DND-41 (cell line): ENCODE measurements at regions not wholly inside any gene's neighbourhood (a gene's known extent, or its start where the extent isn't known, plus 50 kb on each side); places are given as distances from the start of the nearest gene placed in this dataset.

Source experiments
- EZH2 ChIP-seq: IDR thresholded peaks from 3 replicates; pipeline ENCODE4 v1.6.1; 2012; ENCODE audit warnings: borderline replicate concordance, low read depth, mild to moderate bottlenecking, moderate library complexity, low read length, inconsistent platforms; ENCODE audit not compliant: severe bottlenecking
- TF ChIP-seq, protein P1 (sequence below): IDR thresholded peaks from 2 replicates; pipeline ENCODE4 v1.5.1; 2012; ENCODE audit warnings: borderline replicate concordance, low read length, moderate library complexity, mild to moderate bottlenecking; ENCODE audit not compliant: poor library complexity, severe bottlenecking; ENCODE audit errors: extremely low read depth

DNA sequence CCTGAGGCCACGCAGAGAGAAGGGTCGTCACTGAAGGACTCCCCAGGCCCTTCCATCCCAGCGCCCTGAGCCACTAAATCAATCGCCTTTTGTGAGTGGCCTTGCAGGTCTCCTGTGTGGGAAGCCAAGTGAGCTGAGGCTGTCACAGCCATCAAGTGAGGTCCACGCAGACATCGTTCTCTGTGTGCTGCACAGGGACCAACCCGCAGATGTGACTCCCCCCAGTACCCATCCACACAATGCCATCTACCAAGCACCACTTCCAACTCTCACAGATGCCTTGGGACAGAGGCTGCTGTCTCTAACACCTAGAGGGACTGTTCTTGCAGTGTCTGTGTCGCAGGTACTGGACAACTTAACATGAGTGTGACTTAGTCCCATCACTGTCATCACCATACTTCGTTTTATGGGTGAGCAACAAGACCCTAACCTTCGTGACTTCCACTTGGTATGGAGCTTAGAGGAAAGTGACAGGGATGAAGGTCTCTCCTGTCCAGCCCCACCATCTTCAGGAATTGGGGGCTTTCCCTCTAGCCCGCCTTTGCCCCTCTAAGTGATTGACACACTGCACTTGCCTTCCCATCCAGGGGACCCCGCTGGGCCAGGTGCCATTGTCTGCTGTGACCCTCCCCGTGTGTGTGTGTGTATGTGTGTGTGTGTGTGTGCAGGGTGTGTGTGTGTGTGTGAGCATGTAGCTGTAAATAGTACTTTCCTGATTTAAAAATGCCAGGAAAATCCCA lies 51.4 kb upstream of the TMEM72 start:
- TF ChIP-seq, protein P1, sequence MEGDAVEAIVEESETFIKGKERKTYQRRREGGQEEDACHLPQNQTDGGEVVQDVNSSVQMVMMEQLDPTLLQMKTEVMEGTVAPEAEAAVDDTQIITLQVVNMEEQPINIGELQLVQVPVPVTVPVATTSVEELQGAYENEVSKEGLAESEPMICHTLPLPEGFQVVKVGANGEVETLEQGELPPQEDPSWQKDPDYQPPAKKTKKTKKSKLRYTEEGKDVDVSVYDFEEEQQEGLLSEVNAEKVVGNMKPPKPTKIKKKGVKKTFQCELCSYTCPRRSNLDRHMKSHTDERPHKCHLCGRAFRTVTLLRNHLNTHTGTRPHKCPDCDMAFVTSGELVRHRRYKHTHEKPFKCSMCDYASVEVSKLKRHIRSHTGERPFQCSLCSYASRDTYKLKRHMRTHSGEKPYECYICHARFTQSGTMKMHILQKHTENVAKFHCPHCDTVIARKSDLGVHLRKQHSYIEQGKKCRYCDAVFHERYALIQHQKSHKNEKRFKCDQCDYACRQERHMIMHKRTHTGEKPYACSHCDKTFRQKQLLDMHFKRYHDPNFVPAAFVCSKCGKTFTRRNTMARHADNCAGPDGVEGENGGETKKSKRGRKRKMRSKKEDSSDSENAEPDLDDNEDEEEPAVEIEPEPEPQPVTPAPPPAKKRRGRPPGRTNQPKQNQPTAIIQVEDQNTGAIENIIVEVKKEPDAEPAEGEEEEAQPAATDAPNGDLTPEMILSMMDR, result no peak
- TF ChIP-seq EZH2, result no peak
